Neural progenitor cell (in vitro differentiated cells): ENCODE measurements at regions not wholly inside any gene's neighbourhood (a gene's known extent, or its start where the extent isn't known, plus 50 kb on each side); places are given as distances from the start of the nearest gene placed in this dataset.

ENCODE experiments used
- DNase-seq: peaks from one replicate; pipeline ENCODE4 v3.0.0-alpha.2; 2016; ENCODE audit warnings: low spot score
- H2AFZ ChIP-seq: fragments of 200-600 bp; sonication (generic); replicated peaks from 2 replicates; pipeline ENCODE4 v1.6.1; 2016; ENCODE audit warnings: antibody characterized with exemption
- H3F3A ChIP-seq: fragments of 200-600 bp; sonication (generic); 2 replicates; pipeline ENCODE4 v1.6.1; 2016; ENCODE audit warnings: antibody characterized with exemption, low read depth
- H3K27ac ChIP-seq: fragments of 200-600 bp; sonication (generic); 2 replicates; pipeline ENCODE4 v1.5.1; 2016; ENCODE audit warnings: mild to moderate bottlenecking
- H3K27me3 ChIP-seq: fragments of 200-600 bp; sonication (generic); 2 replicates; pipeline ENCODE4 v1.6.1; 2016; ENCODE audit warnings: mild to moderate bottlenecking, moderate library complexity
- H3K36me3 ChIP-seq: fragments of 200-600 bp; sonication (generic); 2 replicates; pipeline ENCODE4 v1.5.1; 2016
- H3K4me1 ChIP-seq: fragments of 200-600 bp; sonication (generic); 2 replicates; pipeline ENCODE4 v1.6.1; 2016; ENCODE audit warnings: mixed run types
- H3K4me2 ChIP-seq: fragments of 200-600 bp; sonication (generic); 2 replicates; pipeline ENCODE4 v1.6.1; 2016
- H3K4me3 ChIP-seq: fragments of 200-600 bp; sonication (generic); 2 replicates; pipeline ENCODE4 v1.5.1; 2016
- H3K79me2 ChIP-seq: fragments of 200-600 bp; sonication (generic); 2 replicates; pipeline ENCODE4 v1.6.1; 2016; ENCODE audit warnings: low read depth
- H3K9ac ChIP-seq: fragments of 200-600 bp; sonication (generic); 2 replicates; pipeline ENCODE4 v1.6.1; 2016
- H3K9me3 ChIP-seq: fragments of 200-600 bp; sonication (generic); 2 replicates; pipeline ENCODE4 v1.5.1; 2016; ENCODE audit warnings: low read depth
- H4K20me1 ChIP-seq: fragments of 200-600 bp; sonication (generic); 2 replicates; pipeline ENCODE4 v1.6.1; 2016; ENCODE audit warnings: low read depth
- H3K27ac Mint-ChIP-seq: 3 replicates; pipeline ENCODE4 v1.8.0; 2021; ENCODE audit warnings: mixed read lengths
- H3K27me3 Mint-ChIP-seq: 2 replicates; pipeline ENCODE4 v1.8.0; 2022; ENCODE audit warnings: low read depth, mild to moderate bottlenecking, inconsistent platforms, moderate library complexity, mixed read lengths; ENCODE audit not compliant: insufficient read depth
- H3K36me3 Mint-ChIP-seq: 3 replicates; pipeline ENCODE4 v1.8.0; 2021; ENCODE audit warnings: mixed read lengths
- H3K4me1 Mint-ChIP-seq: 3 replicates; pipeline ENCODE4 v1.8.0; 2021; ENCODE audit warnings: mixed read lengths
- H3K4me3 Mint-ChIP-seq: 3 replicates; pipeline ENCODE4 v1.8.0; 2021; ENCODE audit warnings: mild to moderate bottlenecking, moderate library complexity, mixed read lengths
- H3K9me3 Mint-ChIP-seq: 3 replicates; pipeline ENCODE4 v1.8.0; 2020; ENCODE audit warnings: mixed read lengths
- CTCF ChIP-seq: fragments of 200-600 bp; sonication (generic); IDR thresholded peaks from 2 replicates; pipeline ENCODE4 v1.5.1; 2017; ENCODE audit warnings: antibody characterized with exemption, mild to moderate bottlenecking
- EZH2 ChIP-seq: fragments of 200-600 bp; sonication (generic); IDR thresholded peaks from 2 replicates; pipeline ENCODE4 v1.6.1; 2017; ENCODE audit warnings: antibody characterized with exemption, mild to moderate bottlenecking, moderate library complexity
- EZH2phosphoT487 ChIP-seq: fragments of 200-600 bp; sonication (generic); IDR thresholded peaks from 2 replicates; pipeline ENCODE4 v1.6.1; 2017; ENCODE audit warnings: antibody characterized with exemption

GRCh38 chr2:168401771-168402170 is 54.3 kb upstream of the CERS6 start:
- Histone ChIP-seq H3K36me3 (no peaks in the 10 kb centered on the region), H3K4me2 (no peak overlapping the region), H3F3A (no peaks in the 10 kb centered on the region), H4K20me1 (no peaks in the 10 kb centered on the region), H3K27ac (no peak overlapping the region), H3K79me2 (no peaks in the 10 kb centered on the region), H3K4me3 (no peak overlapping the region), H2AFZ (no peak overlapping the region), H3K4me1 (no peaks in the 10 kb centered on the region), H3K9me3 (no peaks in the 10 kb centered on the region), H3K27me3 (no peaks in the 10 kb centered on the region), H3K9ac (no peak overlapping the region)
- Mint-ChIP-seq H3K4me1 (no peaks in the 10 kb centered on the region), H3K36me3 (no peaks in the 10 kb centered on the region), H3K4me3 (no peak overlapping the region), H3K9me3 (no peaks in the 10 kb centered on the region), H3K27me3 (peaks cover 4% of the 10 kb centered on the region), H3K27ac (no peak overlapping the region)
- no peak for TF ChIP-seq EZH2
- TF ChIP-seq CTCF, result no peak
- TF ChIP-seq EZH2phosphoT487, result no peak
- no peak for DNase-seq

GRCh38 chr2:168402531-168402930 is 53.5 kb upstream of the CERS6 start:
- no peak overlapping the region for H3K27ac Mint-ChIP-seq
- no peak overlapping the region for H3K4me3 Mint-ChIP-seq
- Histone ChIP-seq H3K79me2 (no peaks in the 10 kb centered on the region), H3K36me3 (no peaks in the 10 kb centered on the region), H4K20me1 (no peaks in the 10 kb centered on the region), H3K4me3 (no peak overlapping the region), H3K27me3 (no peaks in the 10 kb centered on the region), H3F3A (no peaks in the 10 kb centered on the region), H3K9ac (no peak overlapping the region), H2AFZ (no peak overlapping the region), H3K4me1 (no peaks in the 10 kb centered on the region), H3K27ac (no peak overlapping the region), H3K9me3 (no peaks in the 10 kb centered on the region), H3K4me2 (no peak overlapping the region)
- TF ChIP-seq EZH2 (no peak), CTCF (no peak), EZH2phosphoT487 (no peak)
- peaks cover under 1% of the 10 kb centered on the region for H3K9me3 Mint-ChIP-seq
- DNase-seq, result no peak
- H3K27me3 Mint-ChIP-seq, result peaks cover 5% of the 10 kb centered on the region
- no peaks in the 10 kb centered on the region for H3K4me1 Mint-ChIP-seq
- no peaks in the 10 kb centered on the region for H3K36me3 Mint-ChIP-seq

- Histone ChIP-seq H2AFZ (no peak overlapping the region), H4K20me1 (no peaks in the 10 kb centered on the region), H3K36me3 (no peaks in the 10 kb centered on the region), H3K27me3 (no peaks in the 10 kb centered on the region), H3K79me2 (no peaks in the 10 kb centered on the region), H3K4me2 (no peak overlapping the region), H3K27ac (no peak overlapping the region), H3K9ac (no peak overlapping the region), H3K9me3 (no peaks in the 10 kb centered on the region), H3K4me3 (no peak overlapping the region), H3K4me1 (no peaks in the 10 kb centered on the region), H3F3A (no peaks in the 10 kb centered on the region)
- H3K27me3 Mint-ChIP-seq, result peaks cover 6% of the 10 kb centered on the region
- no peak overlapping the region for H3K4me3 Mint-ChIP-seq
- H3K9me3 Mint-ChIP-seq, result peaks cover 11% of the 10 kb centered on the region
- H3K36me3 Mint-ChIP-seq, result no peaks in the 10 kb centered on the region
- DNase-seq, result no peak
- H3K4me1 Mint-ChIP-seq, result no peaks in the 10 kb centered on the region
- H3K27ac Mint-ChIP-seq, result no peak overlapping the region
- no peak for TF ChIP-seq EZH2phosphoT487
- no peak for TF ChIP-seq CTCF
Observed at GRCh38 chr2:168403736-168404135, 52.3 kb upstream of the CERS6 start.

GRCh38 chr2:168404764-168405163 is 51.3 kb upstream of the CERS6 start:
- H3K79me2 ChIP-seq, result no peaks in the 10 kb centered on the region
- Mint-ChIP-seq H3K4me3 (no peak overlapping the region), H3K27me3 (peaks cover 3% of the 10 kb centered on the region), H3K4me1 (no peaks in the 10 kb centered on the region), H3K9me3 (peaks cover 12% of the 10 kb centered on the region), H3K27ac (no peak overlapping the region), H3K36me3 (no peaks in the 10 kb centered on the region)
- no peak overlapping the region for H2AFZ ChIP-seq
- H3K27me3 ChIP-seq, result no peaks in the 10 kb centered on the region
- H3K4me2 ChIP-seq, result no peak overlapping the region
- no peak overlapping the region for H3K27ac ChIP-seq
- H4K20me1 ChIP-seq, result no peaks in the 10 kb centered on the region
- no peaks in the 10 kb centered on the region for H3F3A ChIP-seq
- TF ChIP-seq CTCF (no peak), EZH2phosphoT487 (no peak), EZH2 (no peak)
- no peak overlapping the region for H3K9ac ChIP-seq
- no peak for DNase-seq
- H3K4me3 ChIP-seq, result no peak overlapping the region
- H3K36me3 ChIP-seq, result no peaks in the 10 kb centered on the region
- H3K9me3 ChIP-seq, result no peaks in the 10 kb centered on the region
- H3K4me1 ChIP-seq, result no peaks in the 10 kb centered on the region
